Endometrium (tissue), 2 donors: ENCODE measurements at regions not wholly inside any gene's neighbourhood (a gene's known extent, or its start where the extent isn't known, plus 50 kb on each side); places are given as distances from the start of the nearest gene placed in this dataset.

Experiments
- FAIRE-seq: peaks from 2 replicates; lab custom pipeline; 2012; peaks lifted over from hg19 to GRCh38; lab: Jason Lieb, UNC
- donor health status: control.
- donor health status: control.

GRCh38 chr4:100841911-100842310, 324.1 kb upstream of the EMCN start:
- no peak for FAIRE-seq

GRCh38 chr4:100839712-100840111, 321.9 kb upstream of the EMCN start:
- FAIRE-seq = no peak

- no peak for FAIRE-seq
Observed at GRCh38 chr4:100838286-100838685, 320.5 kb upstream of the EMCN start.

GRCh38 chr4:100836929-100837328, 319.1 kb upstream of the EMCN start:
- FAIRE-seq = no peak

- no peak for FAIRE-seq
Observed at GRCh38 chr4:100834616-100835015, 316.8 kb upstream of the EMCN start.

- no peak for FAIRE-seq
Observed at GRCh38 chr4:100833906-100834305, 316.1 kb upstream of the EMCN start.

- FAIRE-seq = no peak
Observed at GRCh38 chr4:100828986-100829685, 311.3 kb upstream of the EMCN start.

GRCh38 chr4:100828364-100828763, 310.5 kb upstream of the EMCN start:
- no peak for FAIRE-seq

- no peak for FAIRE-seq
Observed at GRCh38 chr4:100827756-100828155, 309.9 kb upstream of the EMCN start.

GRCh38 chr4:100826808-100827548, 309.2 kb upstream of the EMCN start:
- no peak for FAIRE-seq

GRCh38 chr4:100826067-100826466, 308.2 kb upstream of the EMCN start:
- FAIRE-seq = no peak

- FAIRE-seq = no peak
Observed at GRCh38 chr4:100823993-100824323, 306.1 kb upstream of the EMCN start.

- no peak for FAIRE-seq
Observed at GRCh38 chr4:100823066-100823992, 305.5 kb upstream of the EMCN start.

GRCh38 chr4:100820249-100820648, 302.4 kb upstream of the EMCN start:
- FAIRE-seq = no peak

- FAIRE-seq = no peak
Observed at GRCh38 chr4:100819505-100819904, 301.7 kb upstream of the EMCN start.

GRCh38 chr4:100816436-100817045, 298.7 kb upstream of the EMCN start:
- FAIRE-seq = no peak

GRCh38 chr4:100811046-100811445, 293.2 kb upstream of the EMCN start:
- no peak for FAIRE-seq

- FAIRE-seq = no peak
Observed at GRCh38 chr4:100809506-100809905, 291.7 kb upstream of the EMCN start.

- FAIRE-seq = no peak
Observed at GRCh38 chr4:100806988-100807387, 289.2 kb upstream of the EMCN start.

GRCh38 chr4:100805538-100805937, 287.7 kb upstream of the EMCN start:
- FAIRE-seq = no peak

- no peak for FAIRE-seq
Observed at GRCh38 chr4:100804576-100805360, 286.9 kb upstream of the EMCN start.

GRCh38 chr4:100803751-100804150, 285.9 kb upstream of the EMCN start:
- FAIRE-seq = no peak
